WTC11 (cell line): ENCODE measurements at regions not wholly inside any gene's neighbourhood (a gene's known extent, or its start where the extent isn't known, plus 50 kb on each side); places are given as distances from the start of the nearest gene placed in this dataset.

ENCODE experiments used
- ATAC-seq: fragments of 200-7000 bp; cut with Tn5 transposase; 2 replicates; pipeline ENCODE4 v1.10.0; 2021; ENCODE audit warnings: mild to moderate bottlenecking, moderate library complexity
- CTCF ChIA-PET: fragments of 300-600 bp; sonication (Branson Sonifier 250); formaldehyde crosslinking; loops from one replicate; lab custom pipeline; 2021; ENCODE audit warnings: antibody characterized with exemption; lab: Charles Lee
- POLR2A ChIA-PET: fragments of 350-600 bp; sonication (Branson Sonifier 250); formaldehyde crosslinking; loops from one replicate; lab custom pipeline; 2021; ENCODE audit warnings: antibody characterized with exemption; lab: Charles Lee
- DNase-seq: peaks from one replicate; pipeline ENCODE4 v3.0.0; 2021; ENCODE audit warnings: low spot score
- H3K27ac Mint-ChIP-seq: 2 replicates; pipeline ENCODE4 v1.8.0; 2021; ENCODE audit warnings: mixed read lengths
- H3K27me3 Mint-ChIP-seq: 2 replicates; pipeline ENCODE4 v1.8.0; 2021; ENCODE audit warnings: low read depth, mild to moderate bottlenecking, moderate library complexity, mixed read lengths
- H3K36me3 Mint-ChIP-seq: 2 replicates; pipeline ENCODE4 v1.8.0; 2021; ENCODE audit warnings: mixed read lengths
- H3K4me1 Mint-ChIP-seq: 2 replicates; pipeline ENCODE4 v1.8.0; 2022; ENCODE audit warnings: mixed read lengths
- H3K4me3 Mint-ChIP-seq: 2 replicates; pipeline ENCODE4 v1.8.0; 2021; ENCODE audit warnings: mild to moderate bottlenecking, moderate library complexity, mixed read lengths
- H3K9me3 Mint-ChIP-seq: 2 replicates; pipeline ENCODE4 v1.8.0; 2021; ENCODE audit warnings: mixed read lengths
- AFF4 ChIP-seq: sonication (generic); formaldehyde crosslinking; IDR thresholded peaks from 2 replicates; pipeline ENCODE4 v1.8.1; 2023; ENCODE audit warnings: mild to moderate bottlenecking, missing genetic modification reagents, borderline replicate concordance
- ATF1 ChIP-seq: sonication (generic); formaldehyde crosslinking; IDR thresholded peaks from 2 replicates; pipeline ENCODE4 v1.8.1; 2023; ENCODE audit warnings: mild to moderate bottlenecking, moderate library complexity, missing genetic modification reagents
- E2F4 ChIP-seq: sonication (generic); formaldehyde crosslinking; IDR thresholded peaks from 2 replicates; pipeline ENCODE4 v1.8.1; 2022; ENCODE audit warnings: low read depth, mild to moderate bottlenecking, moderate library complexity, missing genetic modification reagents, borderline replicate concordance
- ERG ChIP-seq: fragments of 250-450 bp; sonication (Bioruptor Pico); IDR thresholded peaks from 2 replicates; pipeline ENCODE4 v1.8.0; 2021; ENCODE audit warnings: mild to moderate bottlenecking
- FOXK1 ChIP-seq: sonication (generic); formaldehyde crosslinking; IDR thresholded peaks from 2 replicates; pipeline ENCODE4 v1.8.0; 2022; ENCODE audit warnings: mild to moderate bottlenecking, moderate library complexity, missing genetic modification reagents
- GTF2I ChIP-seq: fragments of 250-450 bp; sonication (Bioruptor Pico); conservative IDR thresholded peaks from 2 replicates; pipeline ENCODE4 v1.4.0; 2021; ENCODE audit warnings: mild to moderate bottlenecking
- IRF1 ChIP-seq: sonication (generic); formaldehyde crosslinking; IDR thresholded peaks from 2 replicates; pipeline ENCODE4 v1.8.0; 2023; ENCODE audit warnings: missing genetic modification reagents
- IRF2 ChIP-seq: sonication (generic); formaldehyde crosslinking; IDR thresholded peaks from 2 replicates; pipeline ENCODE4 v1.8.0; 2022; ENCODE audit warnings: low read depth, missing genetic modification reagents, borderline replicate concordance
- OVOL2 ChIP-seq: fragments of 250-450 bp; sonication (Bioruptor Pico); IDR thresholded peaks from 2 replicates; pipeline ENCODE4 v1.9.0; 2021; ENCODE audit warnings: mild to moderate bottlenecking, borderline replicate concordance
- ZBTB21 ChIP-seq: sonication (generic); formaldehyde crosslinking; IDR thresholded peaks from 2 replicates; pipeline ENCODE4 v1.8.1; 2023; ENCODE audit warnings: mild to moderate bottlenecking, missing genetic modification reagents, borderline replicate concordance
- ZNF138 ChIP-seq: sonication (generic); formaldehyde crosslinking; conservative IDR thresholded peaks from 2 replicates; pipeline ENCODE4 v1.8.1; 2022; ENCODE audit warnings: mild to moderate bottlenecking, moderate library complexity, missing genetic modification reagents
- ZNF671 ChIP-seq: fragments of 250-450 bp; sonication (Bioruptor Pico); IDR thresholded peaks from 2 replicates; pipeline ENCODE4 v1.8.0; 2021; ENCODE audit warnings: mild to moderate bottlenecking
- ZSCAN18 ChIP-seq: fragments of 250-450 bp; sonication (Bioruptor Pico); IDR thresholded peaks from 2 replicates; pipeline ENCODE4 v2.1.2; 2022; ENCODE audit warnings: mild to moderate bottlenecking, moderate library complexity
- TF ChIP-seq, protein P1 (sequence below): sonication (generic); formaldehyde crosslinking; IDR thresholded peaks from 2 replicates; pipeline ENCODE4 v1.8.1; 2022; ENCODE audit warnings: missing genetic modification reagents, borderline replicate concordance
- TF ChIP-seq, protein P2 (sequence below): fragments of 250-450 bp; sonication (Bioruptor Pico); conservative IDR thresholded peaks from 2 replicates; pipeline ENCODE4 v1.9.0; 2021; ENCODE audit warnings: mild to moderate bottlenecking
- TF ChIP-seq, protein P3 (sequence below): sonication (generic); formaldehyde crosslinking; IDR thresholded peaks from 2 replicates; pipeline ENCODE4 v1.8.1; 2023; ENCODE audit warnings: mild to moderate bottlenecking, missing genetic modification reagents, moderate library complexity
- TF ChIP-seq, protein P4 (sequence below): fragments of 200-600 bp; IDR thresholded peaks from 2 replicates; pipeline ENCODE4 v1.8.0; 2022; ENCODE audit warnings: antibody characterized with exemption
- TF ChIP-seq, protein P5 (sequence below): sonication (generic); formaldehyde crosslinking; IDR thresholded peaks from 2 replicates; pipeline ENCODE4 v1.8.0; 2022; ENCODE audit warnings: mild to moderate bottlenecking, missing genetic modification reagents

- Mint-ChIP-seq H3K4me3 (no peak overlapping the region), H3K36me3 (no peaks in the 10 kb centered on the region; the same call in 1 of the 2 replicates), H3K4me1 (no peaks in the 10 kb centered on the region), H3K27me3 (no peaks in the 10 kb centered on the region; the same call in 1 of the 2 replicates), H3K9me3 (no peaks in the 10 kb centered on the region), H3K27ac (no peak overlapping the region)
- no peak for TF ChIP-seq ZNF138 (CRISPR knock-in tag)
- TF ChIP-seq IRF1 (CRISPR knock-in tag): no peak
- TF ChIP-seq, protein P1, sequence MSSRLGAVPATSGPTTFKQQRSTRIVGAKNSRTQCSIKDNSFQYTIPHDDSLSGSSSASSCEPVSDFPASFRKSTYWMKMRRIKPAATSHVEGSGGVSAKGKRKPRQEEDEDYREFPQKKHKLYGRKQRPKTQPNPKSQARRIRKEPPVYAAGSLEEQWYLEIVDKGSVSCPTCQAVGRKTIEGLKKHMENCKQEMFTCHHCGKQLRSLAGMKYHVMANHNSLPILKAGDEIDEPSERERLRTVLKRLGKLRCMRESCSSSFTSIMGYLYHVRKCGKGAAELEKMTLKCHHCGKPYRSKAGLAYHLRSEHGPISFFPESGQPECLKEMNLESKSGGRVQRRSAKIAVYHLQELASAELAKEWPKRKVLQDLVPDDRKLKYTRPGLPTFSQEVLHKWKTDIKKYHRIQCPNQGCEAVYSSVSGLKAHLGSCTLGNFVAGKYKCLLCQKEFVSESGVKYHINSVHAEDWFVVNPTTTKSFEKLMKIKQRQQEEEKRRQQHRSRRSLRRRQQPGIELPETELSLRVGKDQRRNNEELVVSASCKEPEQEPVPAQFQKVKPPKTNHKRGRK (CRISPR knock-in tag): no peak
- TF ChIP-seq GTF2I: no peak
- no peak for TF ChIP-seq ZBTB21 (CRISPR knock-in tag)
- TF ChIP-seq, protein P2, sequence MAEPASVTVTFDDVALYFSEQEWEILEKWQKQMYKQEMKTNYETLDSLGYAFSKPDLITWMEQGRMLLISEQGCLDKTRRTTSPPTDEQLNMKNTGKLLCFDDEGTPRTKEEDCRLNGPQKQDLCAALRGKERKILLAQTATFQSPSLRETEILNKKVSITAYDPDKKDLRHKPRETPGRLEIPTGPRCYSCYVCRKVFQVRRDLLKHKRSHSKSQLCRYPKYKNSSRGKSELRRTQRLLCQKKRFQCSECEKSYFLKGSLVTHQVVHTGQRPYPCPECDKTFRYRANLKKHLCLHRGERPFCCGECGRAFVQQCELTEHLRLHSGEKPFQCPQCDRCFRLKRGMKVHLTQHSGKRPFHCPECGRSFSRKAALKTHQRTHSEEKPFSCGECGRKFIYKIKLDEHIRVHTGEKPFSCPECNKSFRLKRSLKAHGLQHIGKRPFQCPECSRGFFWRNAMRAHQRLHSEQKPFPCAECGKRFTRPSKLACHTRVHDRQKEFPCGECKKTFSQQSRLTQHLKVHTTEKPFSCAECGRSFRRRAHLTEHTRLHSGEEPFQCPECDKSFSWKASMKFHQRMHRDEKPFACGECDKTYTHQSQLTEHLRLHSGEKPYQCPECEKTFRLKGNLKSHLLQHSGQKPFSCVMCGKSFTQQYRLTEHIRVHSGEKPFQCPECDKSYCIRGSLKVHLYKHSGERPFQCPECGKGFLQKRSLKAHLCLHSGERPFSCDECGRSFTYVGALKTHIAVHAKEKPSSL (CRISPR knock-in tag): no peak
- TF ChIP-seq IRF2 (CRISPR knock-in tag): no peak
- TF ChIP-seq AFF4: no peak
- TF ChIP-seq FOXK1: no peak
- TF ChIP-seq, protein P3, sequence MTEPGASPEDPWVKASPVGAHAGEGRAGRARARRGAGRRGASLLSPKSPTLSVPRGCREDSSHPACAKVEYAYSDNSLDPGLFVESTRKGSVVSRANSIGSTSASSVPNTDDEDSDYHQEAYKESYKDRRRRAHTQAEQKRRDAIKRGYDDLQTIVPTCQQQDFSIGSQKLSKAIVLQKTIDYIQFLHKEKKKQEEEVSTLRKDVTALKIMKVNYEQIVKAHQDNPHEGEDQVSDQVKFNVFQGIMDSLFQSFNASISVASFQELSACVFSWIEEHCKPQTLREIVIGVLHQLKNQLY (CRISPR knock-in tag): no peak
- TF ChIP-seq OVOL2: no peak
- no peak for TF ChIP-seq ERG (CRISPR knock-in tag)
- TF ChIP-seq, protein P4, sequence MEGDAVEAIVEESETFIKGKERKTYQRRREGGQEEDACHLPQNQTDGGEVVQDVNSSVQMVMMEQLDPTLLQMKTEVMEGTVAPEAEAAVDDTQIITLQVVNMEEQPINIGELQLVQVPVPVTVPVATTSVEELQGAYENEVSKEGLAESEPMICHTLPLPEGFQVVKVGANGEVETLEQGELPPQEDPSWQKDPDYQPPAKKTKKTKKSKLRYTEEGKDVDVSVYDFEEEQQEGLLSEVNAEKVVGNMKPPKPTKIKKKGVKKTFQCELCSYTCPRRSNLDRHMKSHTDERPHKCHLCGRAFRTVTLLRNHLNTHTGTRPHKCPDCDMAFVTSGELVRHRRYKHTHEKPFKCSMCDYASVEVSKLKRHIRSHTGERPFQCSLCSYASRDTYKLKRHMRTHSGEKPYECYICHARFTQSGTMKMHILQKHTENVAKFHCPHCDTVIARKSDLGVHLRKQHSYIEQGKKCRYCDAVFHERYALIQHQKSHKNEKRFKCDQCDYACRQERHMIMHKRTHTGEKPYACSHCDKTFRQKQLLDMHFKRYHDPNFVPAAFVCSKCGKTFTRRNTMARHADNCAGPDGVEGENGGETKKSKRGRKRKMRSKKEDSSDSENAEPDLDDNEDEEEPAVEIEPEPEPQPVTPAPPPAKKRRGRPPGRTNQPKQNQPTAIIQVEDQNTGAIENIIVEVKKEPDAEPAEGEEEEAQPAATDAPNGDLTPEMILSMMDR: no peak
- ChIA-PET POLR2A (no interaction called here), CTCF (no interaction called here)
- ATAC-seq: no peak
- no peak for DNase-seq
Measured at GRCh38 chr6:113513086-113513485, 344.1 kb upstream of the MARCKS start.

DNA sequence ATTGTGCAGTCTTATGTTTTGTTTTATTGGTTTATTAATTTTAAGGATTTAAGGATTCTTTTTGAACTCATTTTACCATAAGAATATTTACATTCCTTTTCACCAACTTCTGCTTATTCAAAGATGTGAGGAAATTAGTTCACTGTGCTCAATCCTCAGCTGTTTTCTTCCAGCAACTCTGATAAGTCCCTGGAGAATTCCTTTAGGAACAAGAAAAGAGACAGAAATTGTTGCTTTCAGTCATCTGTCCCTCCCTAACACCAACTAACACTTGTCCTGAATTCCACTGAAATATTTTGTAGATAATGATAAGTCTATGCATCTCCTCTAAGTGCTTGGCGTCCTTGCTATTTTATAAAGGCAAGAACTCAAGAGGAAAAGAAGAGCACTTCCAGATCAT is 334.8 kb upstream of the MARCKS start:
- DNase-seq: no peak
- Mint-ChIP-seq H3K4me3 (no peak overlapping the region), H3K27ac (no peak overlapping the region), H3K4me1 (no peaks in the 10 kb centered on the region), H3K9me3 (no peaks in the 10 kb centered on the region), H3K27me3 (no peaks in the 10 kb centered on the region), H3K36me3 (no peaks in the 10 kb centered on the region)
- POLR2A ChIA-PET: no interaction called here
- ATAC-seq: no peak
- CTCF ChIA-PET: no interaction called here
- TF ChIP-seq ZNF671 (CRISPR knock-in tag) (no peak), ZSCAN18 (CRISPR knock-in tag) (no peak), E2F4 (no peak), ATF1 (CRISPR knock-in tag) (no peak)
- TF ChIP-seq, protein P5, sequence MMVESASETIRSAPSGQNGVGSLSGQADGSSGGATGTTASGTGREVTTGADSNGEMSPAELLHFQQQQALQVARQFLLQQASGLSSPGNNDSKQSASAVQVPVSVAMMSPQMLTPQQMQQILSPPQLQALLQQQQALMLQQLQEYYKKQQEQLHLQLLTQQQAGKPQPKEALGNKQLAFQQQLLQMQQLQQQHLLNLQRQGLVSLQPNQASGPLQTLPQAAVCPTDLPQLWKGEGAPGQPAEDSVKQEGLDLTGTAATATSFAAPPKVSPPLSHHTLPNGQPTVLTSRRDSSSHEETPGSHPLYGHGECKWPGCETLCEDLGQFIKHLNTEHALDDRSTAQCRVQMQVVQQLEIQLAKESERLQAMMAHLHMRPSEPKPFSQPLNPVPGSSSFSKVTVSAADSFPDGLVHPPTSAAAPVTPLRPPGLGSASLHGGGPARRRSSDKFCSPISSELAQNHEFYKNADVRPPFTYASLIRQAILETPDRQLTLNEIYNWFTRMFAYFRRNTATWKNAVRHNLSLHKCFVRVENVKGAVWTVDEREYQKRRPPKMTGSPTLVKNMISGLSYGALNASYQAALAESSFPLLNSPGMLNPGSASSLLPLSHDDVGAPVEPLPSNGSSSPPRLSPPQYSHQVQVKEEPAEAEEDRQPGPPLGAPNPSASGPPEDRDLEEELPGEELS (CRISPR knock-in tag): no peak
